ENCODE measurements at regions not wholly inside any gene's neighbourhood (a gene's known extent, or its start where the extent isn't known, plus 50 kb on each side); places are given as distances from the start of the nearest gene placed in this dataset.

DNA sequence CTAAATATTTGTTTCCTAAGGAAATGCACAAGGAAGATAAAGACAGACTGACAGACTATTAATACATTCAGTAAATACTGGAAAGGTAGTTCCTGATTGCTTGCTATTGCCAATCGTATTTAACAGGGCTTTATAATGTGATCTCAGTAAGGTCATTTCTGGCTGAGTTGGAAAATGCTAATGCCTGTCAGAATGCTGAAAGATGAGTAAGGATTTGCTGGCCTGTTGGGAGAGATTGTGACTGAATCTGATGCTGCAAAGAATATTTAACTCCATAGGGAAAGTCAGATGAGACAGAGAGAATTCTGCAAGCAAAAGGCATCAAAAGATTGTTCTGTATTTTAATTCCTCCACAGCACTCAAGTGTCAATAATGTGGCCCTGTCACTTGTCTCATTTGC lies 169.0 kb downstream of the BEND2 start:
- TF ChIP-seq, protein P1, sequence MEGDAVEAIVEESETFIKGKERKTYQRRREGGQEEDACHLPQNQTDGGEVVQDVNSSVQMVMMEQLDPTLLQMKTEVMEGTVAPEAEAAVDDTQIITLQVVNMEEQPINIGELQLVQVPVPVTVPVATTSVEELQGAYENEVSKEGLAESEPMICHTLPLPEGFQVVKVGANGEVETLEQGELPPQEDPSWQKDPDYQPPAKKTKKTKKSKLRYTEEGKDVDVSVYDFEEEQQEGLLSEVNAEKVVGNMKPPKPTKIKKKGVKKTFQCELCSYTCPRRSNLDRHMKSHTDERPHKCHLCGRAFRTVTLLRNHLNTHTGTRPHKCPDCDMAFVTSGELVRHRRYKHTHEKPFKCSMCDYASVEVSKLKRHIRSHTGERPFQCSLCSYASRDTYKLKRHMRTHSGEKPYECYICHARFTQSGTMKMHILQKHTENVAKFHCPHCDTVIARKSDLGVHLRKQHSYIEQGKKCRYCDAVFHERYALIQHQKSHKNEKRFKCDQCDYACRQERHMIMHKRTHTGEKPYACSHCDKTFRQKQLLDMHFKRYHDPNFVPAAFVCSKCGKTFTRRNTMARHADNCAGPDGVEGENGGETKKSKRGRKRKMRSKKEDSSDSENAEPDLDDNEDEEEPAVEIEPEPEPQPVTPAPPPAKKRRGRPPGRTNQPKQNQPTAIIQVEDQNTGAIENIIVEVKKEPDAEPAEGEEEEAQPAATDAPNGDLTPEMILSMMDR (IDR thresholded peaks at IDR 0.05; ENCODE audit: borderline replicate concordance, insufficient read depth, low read depth, low read length) = no peak
- no peak overlapping the region for H3K4me3 ChIP-seq (ENCODE audit: low read depth, low read length)

- TF ChIP-seq, protein P1 (IDR thresholded peaks at IDR 0.05; ENCODE audit: borderline replicate concordance, insufficient read depth, low read depth, low read length) = no peak
These were observed 173.2 kb downstream of the BEND2 start for GRCh38 chrX:18047491-18047890.

DNA sequence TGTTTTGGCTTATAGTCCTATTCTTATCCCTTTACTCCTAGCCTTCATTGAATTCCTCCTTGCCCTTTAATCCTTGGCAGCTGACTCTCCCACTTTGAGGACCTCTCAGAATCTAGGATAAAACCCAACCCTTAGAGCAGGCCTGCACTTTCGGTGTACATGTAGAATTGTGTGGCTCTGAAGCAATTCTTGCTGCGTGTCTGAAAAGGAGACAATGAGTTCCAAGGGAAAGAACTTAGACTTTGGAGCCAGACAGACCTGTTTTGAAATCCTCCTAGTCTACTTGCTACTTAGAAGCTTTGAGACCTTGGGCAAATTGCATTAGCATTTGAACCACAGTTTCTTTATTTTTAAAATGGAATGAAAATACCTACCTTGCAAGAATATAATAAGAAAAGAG lies 175.2 kb downstream of the BEND2 start:
- TF ChIP-seq, protein P1 (IDR thresholded peaks at IDR 0.05; ENCODE audit: borderline replicate concordance, insufficient read depth, low read depth, low read length) = no peak
- H3K4me3 ChIP-seq (ENCODE audit: low read depth, low read length) = no peak overlapping the region

More at GRCh38 chrX:18047491-18047890, 173.2 kb downstream of the BEND2 start:
- H3K4me3 ChIP-seq (ENCODE audit: low read depth, low read length) = no peak overlapping the region

- no peak overlapping the region for H3K4me3 ChIP-seq (ENCODE audit: low read depth, low read length)
- TF ChIP-seq, protein P1 (IDR thresholded peaks at IDR 0.05; ENCODE audit: borderline replicate concordance, insufficient read depth, low read depth, low read length) = no peak
These were observed 177.9 kb downstream of the BEND2 start for GRCh38 chrX:18042776-18043175.

DNA sequence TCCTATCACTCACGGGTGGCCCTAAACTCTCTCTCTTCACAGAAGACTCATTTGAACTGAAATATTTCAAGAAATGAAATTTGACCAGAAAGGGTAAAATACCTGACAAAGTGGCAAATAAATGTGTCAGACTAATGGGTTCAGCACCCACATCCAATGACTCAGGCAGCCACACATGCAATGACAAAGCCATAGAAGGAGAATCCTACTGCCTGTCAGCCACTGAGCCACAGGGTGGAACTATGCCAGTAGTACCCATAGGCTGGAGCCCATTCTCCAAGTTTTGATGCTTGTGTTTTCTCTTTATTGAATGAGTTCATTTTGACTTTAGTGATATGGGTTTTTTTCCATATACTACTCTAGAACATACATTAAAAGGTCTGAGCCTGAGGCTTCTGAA lies 179.0 kb downstream of the BEND2 start:
- no peak overlapping the region for H3K4me3 ChIP-seq (ENCODE audit: low read depth, low read length)
- TF ChIP-seq, protein P1 (IDR thresholded peaks at IDR 0.05; ENCODE audit: borderline replicate concordance, insufficient read depth, low read depth, low read length) = no peak

GRCh38 chrX:18039023-18039422 lies 177.9 kb upstream of the RAI2 start:
- H3K4me3 ChIP-seq (ENCODE audit: low read depth, low read length) = no peak overlapping the region
- TF ChIP-seq, protein P1 (IDR thresholded peaks at IDR 0.05; ENCODE audit: borderline replicate concordance, insufficient read depth, low read depth, low read length) = no peak

DNA sequence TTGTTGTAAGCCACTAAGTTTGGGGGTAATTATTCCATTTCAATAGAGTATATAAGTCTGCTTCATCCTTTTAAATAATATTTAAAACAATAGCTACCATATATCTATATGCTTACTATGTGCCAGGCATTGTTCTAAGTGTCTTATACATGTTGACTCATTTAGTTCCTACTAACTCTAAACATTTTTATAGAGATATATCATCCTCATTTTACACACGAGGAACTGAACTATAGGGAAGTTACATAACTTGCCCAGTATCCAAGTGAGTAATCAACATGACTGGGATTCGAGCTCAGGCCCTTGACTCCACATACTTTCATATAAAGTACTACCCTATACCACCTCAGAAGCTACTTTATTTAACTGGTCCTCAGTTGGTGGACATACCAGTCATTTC lies 175.3 kb upstream of the RAI2 start:
- H3K4me3 ChIP-seq (ENCODE audit: low read depth, low read length) = no peak overlapping the region
- TF ChIP-seq, protein P1 (IDR thresholded peaks at IDR 0.05; ENCODE audit: borderline replicate concordance, insufficient read depth, low read depth, low read length) = no peak

Data from GM12875 (cell line).